GM18502 (cell line): ENCODE measurements at regions not wholly inside any gene's neighbourhood (a gene's known extent, or its start where the extent isn't known, plus 50 kb on each side); places are given as distances from the start of the nearest gene placed in this dataset.
"Not testable (repeated sequence)": the region's sequence is repeated elsewhere in the genome, so short reads cannot be mapped to it uniquely, and the experiment has no call there.

ENCODE experiments used
- ATAC-seq: cut with Tn5 transposase; IDR thresholded peaks from one replicate; pipeline ENCODE4 v1.9.1; 2021; ENCODE audit warnings: mild to moderate bottlenecking; ENCODE audit not compliant: unreplicated experiment, poor library complexity

DNA sequence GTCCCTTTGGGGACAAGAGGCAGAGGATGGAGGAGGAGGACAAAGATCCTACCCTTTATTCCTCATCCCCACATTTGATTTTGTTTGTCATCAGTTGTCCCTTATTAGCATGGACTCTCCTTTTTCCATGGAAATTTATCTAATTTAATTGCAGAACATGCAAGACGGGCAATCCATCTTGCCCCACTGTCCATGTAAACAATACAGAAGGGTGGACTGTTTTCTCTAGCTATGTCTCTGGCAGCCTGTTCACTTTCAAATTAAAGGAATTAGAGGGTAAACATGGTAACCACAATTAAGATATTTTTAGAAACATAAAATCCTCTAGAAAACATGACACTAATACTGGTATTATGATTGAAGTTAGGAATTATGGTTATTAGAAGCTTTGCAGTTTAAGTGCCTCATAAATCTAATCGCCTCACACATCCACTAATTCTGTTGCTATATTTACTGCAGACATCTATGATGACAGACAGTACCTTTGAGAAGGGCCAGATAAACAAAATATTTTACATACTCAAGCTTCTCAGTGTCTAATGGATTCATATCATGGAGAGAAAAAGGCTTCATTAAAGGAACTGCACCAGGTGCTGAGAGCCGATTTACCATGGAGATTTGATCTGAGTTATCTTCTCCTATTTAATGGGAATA is 215.5 kb downstream of the LNPK start:
- no peak for ATAC-seq

DNA sequence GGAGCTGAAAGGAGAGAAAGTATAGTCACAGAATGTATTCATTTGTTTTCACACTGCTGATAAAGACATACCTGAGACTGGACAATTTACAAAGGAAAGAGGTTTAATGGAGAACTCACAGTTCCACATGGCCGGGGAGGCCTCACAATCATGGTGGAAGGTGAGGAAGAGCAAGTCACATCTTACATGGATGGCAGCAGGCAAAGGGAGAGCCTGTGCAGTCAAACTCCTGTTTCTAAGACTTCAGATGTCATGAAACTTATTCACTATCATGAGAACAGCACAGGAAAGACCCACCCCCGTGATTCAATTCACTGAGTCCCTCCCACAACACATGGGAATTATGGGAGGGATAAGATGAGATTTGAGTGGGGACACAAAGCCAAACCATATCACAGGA is 224.7 kb downstream of the LNPK start:
- ATAC-seq, result not testable (repeated sequence)

DNA sequence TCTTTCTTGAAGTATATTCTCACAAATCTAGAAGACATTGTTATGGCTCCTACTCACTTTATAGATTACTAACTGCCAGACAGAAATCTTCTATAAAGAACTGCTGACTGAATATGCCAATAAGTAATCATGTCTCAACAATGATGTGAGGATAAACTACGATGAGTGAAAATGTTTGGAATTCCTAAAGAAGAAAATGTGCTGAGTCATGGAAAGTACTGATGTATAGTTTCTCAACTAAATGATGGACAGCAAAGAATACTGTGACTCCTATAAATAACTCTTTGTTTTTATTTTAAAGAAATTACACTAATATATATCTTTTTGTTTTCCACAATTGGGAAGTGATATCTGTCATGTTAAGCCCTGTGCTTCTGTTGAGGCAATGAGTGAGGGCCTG is 232.9 kb downstream of the LNPK start:
- ATAC-seq, result no peak

DNA sequence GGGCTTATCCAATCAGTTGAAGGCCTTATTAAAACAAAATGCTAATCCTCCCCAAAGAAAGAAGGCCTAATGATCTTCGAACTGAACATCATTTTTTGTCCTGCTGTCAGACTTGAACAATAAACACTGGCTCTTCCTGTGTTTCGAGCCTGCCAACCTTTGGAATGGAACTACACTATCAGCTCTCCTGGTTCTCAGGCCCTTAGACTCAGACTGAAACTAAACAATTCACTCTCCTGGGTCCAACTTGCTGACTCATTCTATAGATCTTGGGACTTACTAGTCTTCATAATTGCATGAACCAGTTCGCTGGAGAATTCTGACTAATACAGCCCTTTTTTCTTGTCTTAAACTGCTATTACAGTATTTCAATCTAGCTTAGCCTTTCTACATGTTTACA is 235.2 kb downstream of the LNPK start:
- no peak for ATAC-seq

DNA sequence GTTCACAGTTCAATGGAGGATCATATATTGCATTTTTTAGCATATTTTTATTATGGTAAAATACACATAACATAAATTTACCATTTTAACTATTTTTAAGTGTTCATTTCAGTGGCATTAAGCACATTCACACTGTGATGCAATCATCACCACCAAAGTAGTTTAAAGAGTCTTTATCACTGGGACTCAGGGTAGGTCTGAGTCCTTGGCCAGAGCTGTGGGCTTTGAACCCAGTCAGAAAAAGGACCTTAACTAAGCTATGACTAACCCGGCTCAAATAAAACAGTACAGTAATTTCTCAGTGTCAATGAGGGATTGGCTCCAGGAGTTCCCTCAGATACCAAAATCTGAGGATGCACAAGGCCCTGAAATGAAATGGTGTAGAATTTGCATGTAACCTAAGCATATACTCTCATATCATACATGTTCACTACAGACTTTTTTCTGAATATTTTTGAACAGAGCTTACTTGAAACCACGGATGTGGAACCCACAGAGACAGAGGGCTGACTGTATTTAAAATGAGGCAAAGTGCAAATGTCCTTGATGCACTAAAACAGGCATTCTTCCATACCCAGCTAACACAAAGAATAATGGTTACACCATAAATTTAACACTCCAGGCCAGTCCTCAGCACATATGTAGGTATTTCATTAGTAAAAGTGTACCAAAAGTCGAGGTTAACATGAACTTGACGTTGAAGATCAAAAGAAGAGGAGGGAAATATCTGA is 246.2 kb downstream of the LNPK start:
- ATAC-seq, result no peak

DNA sequence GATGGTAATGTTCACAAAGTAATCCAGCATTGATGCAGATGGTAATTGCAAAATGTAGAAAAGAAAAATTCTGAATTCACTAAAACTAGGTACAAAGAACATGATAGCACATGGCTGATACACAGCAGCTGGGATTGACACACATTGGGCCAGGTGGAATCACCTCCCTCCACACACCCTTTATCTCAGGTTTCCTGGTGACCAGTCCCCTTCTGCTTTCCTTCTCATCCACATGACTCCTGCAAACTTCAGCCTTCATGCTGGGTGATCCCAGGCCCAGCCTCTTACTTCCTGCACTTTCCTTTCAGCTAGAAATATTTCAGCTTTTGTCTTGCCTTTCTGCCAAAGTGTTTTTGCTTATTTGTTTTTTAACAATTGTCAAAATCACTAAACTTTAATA is 246.9 kb downstream of the LNPK start:
- ATAC-seq, result no peak

DNA sequence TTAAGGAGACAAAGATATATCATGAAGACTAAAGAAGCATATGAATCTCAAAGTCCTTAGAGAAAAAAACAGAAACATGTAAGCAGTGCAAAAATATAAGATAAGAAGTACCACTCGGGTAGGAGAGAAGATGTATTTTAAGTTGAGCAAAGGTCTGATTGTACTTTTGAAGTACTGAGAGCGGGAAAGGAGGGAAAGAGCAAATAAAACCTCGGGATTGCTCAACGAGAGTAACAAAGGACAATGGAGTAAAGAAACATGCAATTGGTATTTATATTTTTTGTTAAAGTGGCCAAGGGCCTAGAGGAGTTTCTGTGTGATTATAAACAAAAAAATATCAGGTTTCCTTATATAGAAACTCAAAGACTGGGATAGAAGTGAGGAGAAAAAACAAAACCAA is 251.9 kb downstream of the LNPK start:
- ATAC-seq, result no peak

DNA sequence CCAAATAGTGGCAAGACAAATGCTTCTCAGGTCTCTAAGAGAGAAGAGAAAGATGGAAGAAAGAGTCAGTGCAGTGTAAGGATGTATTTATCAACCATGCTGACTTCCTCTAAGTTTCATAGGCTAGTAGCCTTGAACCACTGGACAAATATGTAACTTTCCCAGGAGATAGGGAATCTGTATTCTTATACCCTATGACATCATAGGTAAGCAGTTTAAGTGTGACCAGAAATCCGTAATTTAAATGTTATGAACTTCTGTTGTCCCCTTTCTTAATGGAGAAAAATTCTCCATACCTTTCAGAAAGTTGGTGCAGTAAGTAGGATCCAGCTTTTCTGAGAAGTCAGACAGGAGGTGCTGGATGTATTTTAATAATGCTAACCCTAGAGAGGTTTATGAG is 256.2 kb downstream of the LNPK start:
- no peak for ATAC-seq

DNA sequence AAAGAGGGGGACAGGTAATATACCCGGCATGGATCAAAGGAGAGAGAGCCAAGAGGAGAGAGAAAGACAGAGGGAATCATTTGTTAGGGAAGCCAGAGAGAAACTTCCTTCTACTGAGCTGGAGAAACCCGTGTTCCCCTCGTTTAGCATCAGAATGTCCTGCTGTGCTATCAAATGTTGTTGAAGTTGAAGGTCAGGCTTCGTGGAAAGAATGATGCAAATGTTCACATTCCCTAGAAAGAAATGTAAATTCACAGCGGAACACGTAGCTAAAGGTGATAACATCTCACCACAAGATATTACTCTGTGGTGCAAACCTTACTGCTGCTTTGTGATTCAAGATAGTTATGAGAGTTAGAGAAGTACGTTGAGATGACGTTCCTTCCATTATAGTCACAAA is 258.1 kb downstream of the LNPK start:
- no peak for ATAC-seq

DNA sequence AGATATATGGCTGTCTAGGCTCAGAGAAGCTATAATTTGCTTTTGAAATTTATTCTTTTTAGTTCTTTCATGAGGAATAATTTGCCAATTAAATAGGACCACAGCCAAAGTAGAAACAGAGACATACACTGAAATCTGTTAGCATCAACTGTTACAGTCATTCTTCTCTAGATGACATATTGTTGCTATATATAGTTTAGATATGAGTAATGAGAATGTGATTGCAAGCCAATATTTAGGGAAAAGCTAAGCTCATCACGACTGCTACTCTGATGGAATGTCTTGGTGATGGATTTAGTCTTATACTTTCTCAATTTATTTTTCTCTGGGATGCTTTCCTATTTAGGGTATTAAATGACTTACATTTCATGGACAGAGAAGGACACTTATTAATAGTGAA is 259.1 kb downstream of the LNPK start:
- ATAC-seq, result no peak

DNA sequence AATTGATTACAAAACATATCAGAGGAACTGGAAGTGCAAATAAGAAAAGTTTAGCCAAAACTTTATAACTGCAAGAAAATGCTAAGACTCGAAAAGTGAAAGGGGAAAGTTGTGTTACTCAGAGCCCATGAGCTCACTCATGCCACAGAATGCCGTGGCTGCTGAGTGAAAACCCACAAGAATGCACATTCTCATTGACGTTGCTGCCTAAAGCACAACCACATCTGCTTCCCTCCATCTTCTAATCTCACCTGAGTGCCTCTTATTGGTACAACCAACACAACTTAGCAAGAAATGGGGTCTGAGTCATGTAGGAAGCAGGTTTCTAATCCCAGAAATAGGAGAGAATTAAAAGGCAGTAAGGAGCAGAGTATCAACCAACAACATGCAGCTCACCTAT is 259.7 kb downstream of the LNPK start:
- no peak for ATAC-seq

DNA sequence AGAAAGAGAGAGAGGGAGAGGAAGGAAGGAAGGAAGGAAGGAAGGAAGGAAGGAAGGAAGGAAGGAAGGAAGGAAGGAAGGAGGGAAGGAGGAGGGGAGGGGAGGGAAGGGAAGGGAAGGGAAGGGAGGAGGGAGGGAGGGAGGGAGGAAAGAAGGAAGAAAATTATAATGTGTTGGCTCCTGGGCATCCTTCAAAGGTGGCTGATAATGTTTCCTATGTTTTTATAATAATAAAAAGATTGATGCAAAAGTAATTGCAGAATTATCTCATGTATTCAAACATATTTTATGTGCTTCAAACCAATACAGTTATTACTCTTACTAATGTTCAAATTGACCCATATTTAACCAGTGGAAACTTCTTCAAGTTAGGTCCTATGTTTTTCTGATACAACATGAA is 260.9 kb downstream of the LNPK start:
- no peak for ATAC-seq

DNA sequence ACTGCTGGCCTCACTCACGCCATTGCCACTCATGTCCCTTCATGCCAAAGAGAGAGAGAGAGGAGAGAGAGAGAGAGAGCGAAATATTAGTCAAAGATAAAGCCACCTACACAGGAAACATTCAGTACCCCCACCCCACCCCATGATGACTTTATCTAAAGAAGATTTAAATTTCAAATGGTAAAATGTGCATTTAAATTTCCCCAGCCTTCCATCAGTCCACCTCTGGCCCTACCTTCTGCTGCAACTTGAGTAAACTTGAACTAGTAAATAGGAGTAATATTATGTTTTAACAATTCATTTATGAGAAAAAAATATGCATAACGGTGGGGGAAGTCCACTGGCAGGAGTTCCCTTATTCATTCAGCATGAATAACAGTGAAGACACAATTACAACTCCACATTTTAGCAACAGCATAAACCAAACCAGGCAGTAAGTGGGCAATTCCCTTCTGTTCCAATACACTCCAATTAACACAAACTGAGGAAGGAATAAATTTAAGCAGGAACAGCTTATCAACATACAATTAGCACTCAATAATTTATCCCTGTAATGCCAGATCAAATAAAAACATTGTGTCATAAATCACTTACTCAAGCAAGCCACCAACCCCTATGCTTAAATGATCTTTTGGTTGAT is 264.2 kb downstream of the LNPK start:
- ATAC-seq, result no peak

DNA sequence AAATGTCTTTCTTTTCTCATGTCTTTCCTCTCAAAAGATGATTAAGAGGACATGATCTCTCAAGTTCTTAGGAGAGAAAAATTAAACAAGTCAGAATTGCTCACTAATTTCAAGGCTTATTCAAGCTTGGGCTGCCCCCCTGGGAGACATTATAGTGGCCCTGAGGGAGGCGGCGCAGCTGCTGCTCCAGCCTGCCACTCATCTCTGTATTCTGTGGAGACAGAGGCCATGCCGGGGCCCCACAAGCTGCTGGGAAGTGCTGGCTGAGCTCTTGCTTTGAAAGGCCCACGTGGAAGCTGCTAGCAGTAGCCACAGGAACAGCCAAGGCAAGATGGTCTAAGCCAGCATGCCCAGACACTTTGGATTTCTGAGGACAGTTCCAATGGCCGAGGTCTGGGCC is 267.4 kb downstream of the LNPK start:
- ATAC-seq, result no peak

DNA sequence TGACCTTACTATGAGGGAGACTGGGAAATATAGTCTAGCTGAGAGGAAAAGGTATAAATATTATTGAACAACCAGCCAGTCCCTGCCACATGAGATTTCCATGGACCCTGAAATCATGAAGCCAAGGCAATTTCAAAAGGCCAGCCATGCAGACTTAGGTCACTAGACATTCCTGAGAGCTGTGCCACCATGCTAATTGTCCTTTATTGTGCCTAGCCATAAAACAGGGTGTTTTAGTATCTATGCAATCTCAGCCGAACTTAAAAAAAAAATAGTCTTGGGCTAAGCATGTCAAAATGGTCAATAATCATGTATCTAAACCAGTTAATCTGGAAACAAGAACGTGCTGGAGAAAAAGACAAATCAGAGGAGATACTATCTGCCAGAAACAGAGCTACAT is 269.5 kb downstream of the LNPK start:
- ATAC-seq, result no peak

DNA sequence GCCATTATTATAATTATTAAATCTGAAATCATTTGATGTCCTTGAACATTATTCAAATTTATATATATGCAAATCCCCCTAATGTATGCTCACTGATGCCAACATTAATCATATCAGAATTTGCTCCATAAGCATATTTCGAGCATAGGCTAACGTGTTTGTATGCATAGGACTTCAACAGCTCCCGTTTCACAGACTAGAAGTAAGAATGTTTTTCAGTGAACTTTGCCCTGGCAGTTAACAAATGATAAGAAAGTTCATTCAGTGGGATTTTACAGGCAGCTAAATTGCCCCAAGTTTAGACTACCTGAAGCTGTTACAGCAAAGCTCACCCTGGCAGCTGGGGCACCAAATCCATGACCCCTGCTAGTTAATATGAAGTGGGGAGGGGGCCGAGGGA is 272.0 kb downstream of the LNPK start:
- ATAC-seq, result no peak

DNA sequence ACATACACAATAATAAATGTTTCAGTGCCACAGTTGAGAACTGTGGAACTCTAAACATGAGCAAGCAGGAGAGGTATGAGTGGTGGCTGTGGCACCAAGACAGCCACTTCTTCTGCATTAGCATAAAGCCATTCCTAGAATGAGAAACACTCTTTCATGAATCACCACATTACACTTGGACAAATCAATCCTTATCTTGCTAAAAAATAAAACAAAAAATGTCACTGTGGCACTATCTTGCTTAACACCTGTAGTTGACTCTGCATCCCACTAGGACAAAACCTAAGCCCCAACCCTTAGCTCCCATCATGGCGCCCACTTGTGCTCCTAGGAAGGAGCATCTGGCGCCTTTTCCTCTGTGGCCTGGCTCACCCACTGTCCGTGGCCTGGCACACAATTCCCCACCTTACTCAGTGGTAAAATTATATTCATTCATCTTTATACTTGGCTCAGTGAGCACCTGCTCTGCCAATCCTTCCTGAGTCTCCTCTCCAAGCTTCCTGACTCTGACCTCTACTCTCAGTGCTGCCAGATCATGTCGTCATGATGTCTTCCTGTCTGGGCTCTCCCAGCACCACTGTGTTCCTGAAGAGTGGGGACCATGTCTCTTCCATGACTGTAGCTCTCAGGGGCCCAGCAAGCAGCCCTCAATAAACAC is 272.9 kb downstream of the LNPK start:
- ATAC-seq, result no peak

DNA sequence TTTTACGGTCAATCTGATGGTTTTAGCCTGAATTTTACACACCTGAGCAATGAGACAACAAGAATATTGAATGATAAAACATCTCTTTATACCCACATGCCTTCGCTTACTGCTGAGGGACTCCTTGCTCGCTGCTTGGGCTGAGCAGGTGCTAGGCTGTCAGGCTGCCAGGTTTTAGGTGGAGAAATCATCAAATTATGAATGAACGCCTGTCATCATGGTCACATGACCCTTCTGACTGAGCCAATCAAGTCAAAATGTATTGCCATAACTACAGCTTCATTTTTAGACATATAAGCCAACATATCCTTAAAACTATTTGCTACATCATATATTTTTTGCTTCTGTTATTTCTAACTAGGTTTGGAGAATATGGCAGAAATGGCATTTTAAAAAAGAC is 274.0 kb downstream of the LNPK start:
- no peak for ATAC-seq

DNA sequence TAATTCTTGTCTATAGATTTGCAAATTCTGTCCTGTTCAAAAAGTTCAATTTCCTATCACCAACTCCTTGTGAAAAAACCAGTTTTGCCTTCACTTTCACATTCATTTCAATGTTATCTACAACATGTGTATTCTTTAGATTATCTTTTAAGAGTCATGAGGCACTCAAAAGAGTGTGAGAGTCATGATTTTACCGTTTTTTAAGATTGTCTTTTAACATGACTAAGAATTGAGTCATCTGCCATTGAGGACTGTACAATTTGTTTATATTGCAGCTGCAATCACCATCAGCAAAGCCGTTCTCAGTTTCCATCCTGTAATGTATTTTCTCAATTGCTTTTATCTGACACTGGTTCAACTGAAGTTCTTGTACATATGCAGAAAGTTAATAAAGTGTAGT is 275.8 kb downstream of the LNPK start:
- no peak for ATAC-seq

DNA sequence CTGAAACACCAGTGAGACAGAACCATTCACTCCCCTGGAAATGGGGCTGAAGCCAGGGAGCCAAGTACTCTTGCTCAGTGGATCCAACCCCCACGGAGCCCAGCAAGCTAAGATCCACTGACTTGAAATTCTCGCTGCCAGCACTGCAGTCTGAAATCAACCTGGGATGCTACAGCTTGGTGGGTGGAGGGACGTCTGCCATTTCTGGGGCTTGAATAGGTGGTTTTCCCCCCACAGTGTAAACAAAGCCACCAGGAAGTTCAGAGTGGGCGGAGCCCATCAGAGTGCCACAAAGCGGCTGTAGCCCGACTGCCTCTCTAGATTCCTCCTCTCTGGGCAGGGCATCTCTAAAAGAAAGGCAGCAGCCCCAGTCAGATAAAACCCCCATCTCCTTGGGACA is 292.8 kb downstream of the LNPK start:
- ATAC-seq, result no peak

DNA sequence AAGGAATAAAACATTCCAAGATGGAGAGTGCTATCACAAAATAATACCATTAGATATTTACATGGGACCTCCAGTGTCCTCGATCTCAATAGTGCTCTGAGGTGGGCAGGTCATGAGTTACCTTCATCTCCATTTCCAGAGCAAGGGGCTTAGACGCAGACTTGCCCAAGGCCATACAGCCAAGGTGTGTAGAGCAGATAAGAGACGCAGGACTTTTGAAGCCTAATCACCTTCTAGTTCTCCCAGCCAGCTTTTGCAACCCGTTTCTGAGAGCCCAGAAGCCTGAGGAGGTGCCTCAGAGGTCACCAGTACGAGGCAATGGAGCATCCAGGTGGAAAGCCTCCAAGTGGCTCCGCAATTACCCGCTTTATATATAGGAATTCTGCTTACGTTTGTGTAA is 294.7 kb downstream of the LNPK start:
- no peak for ATAC-seq
